Cerebellar cortex (tissue), 1 donor: ENCODE measurements at regions not wholly inside any gene's neighbourhood (a gene's known extent, or its start where the extent isn't known, plus 50 kb on each side); places are given as distances from the start of the nearest gene placed in this dataset.

Source experiments
- DNase-seq: peaks from one replicate; pipeline ENCODE4 v3.0.0-alpha.2; 2015; ENCODE audit warnings: low spot score

DNA sequence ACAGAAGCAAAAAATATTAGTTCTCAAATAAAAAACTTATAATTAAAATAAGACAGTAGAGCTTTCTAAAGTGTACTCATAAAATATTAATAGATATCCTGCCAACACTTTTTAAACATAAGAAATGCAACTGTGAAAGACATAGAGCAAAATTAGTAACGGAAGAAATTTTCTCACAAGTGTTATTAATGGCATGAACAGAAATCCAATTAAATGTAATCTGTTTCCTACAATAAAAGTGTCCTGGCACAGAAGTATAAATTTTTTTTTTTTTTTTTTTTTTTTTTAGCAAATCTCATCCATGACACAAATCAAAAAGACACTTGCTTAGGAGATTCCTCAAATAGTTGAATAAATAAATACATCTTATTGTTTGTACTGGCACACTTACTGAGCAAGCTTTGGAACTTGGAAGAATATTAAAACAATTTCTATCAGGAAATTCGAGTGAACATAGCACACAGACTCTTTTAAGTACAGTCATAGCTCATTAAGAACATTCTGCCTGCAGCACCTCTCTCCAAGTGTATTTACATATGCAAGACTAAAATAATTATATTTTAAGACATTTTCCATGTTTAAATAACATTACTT is 227.2 kb upstream of the ROBO2 start:
- DNase-seq: no peak

DNA sequence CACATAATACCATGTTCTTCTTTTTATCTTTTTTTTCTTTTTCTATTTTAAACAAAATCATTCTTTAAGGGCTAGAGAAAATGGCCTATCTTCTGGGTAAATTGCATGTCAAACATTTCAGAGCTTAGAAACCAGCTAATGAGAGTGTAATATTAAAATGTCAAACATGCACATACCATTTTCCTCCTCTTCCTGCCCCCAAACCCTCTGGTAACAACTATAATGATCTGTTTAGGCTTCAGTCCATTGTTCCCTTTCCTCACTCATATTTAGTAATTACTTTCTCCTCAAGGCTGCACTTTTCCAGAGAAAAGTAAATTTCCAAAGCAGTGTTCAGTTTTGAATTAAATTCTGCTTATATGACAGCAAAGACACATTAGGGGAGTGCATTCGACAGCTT is 224.3 kb upstream of the ROBO2 start:
- DNase-seq: no peak

DNA sequence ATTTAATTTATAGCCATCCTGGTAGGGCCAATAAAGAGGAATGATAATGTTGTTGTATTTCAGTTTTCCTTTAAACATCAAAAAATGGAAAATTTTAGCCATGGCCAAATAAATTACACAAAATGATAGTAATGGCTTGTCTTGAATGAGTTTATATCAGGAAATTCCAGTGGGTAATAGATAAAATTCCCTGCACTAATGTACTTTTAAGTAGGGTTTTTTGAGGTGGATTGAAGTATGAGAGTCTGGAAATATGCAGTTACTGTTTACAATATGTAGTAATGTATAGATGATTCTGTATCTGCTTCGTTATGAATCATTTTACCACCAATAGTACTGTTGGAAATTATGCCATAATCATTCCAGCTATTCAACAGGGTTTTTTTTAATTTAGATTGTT is 219.4 kb upstream of the ROBO2 start:
- DNase-seq: no peak

DNA sequence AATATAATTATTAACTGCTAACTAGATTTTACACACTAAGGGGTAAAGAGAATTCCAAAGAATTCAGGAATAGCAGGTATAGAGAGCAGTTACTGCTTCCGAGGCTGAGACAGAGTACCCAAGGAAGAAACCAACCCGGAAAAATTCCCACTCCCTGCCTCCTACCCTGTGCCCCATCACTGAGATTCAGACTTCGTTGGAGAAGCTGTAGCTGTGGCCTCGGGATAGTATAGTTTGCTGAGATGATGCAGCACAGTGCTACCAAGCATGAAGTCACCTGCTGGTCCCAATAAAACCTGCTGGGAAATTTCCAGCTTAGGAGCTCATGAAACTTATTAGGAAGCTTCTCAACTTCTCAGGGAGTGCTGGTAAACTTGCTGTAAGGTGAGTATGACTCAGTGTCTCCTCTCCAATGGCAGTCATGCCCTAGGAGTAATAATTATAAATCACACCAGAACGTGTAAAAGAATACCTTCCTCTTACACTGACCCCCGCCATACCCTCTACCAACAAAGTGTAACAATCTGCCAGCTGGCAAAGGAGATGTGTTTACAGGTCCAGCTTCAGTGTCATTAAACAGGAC is 215.2 kb upstream of the ROBO2 start:
- DNase-seq: no peak

DNA sequence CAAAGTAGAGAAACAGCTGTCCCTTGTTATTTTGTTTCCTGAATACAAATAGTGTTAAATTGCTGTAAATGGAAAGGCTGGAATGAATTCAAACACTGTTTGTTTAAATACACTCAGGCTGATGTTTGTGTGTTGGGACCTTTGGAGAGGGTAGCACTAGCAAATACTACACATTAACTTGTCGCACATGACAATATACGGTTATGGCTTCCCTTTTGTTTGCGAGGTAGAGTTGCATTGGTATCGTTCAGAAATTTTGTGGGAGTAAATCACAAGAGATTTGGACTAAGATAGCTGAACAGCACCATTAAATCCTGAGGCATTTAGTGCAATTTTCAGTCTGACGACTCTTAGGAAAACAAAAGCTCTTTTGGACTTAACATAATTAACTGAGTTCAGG is 213.0 kb upstream of the ROBO2 start:
- DNase-seq: no peak

DNA sequence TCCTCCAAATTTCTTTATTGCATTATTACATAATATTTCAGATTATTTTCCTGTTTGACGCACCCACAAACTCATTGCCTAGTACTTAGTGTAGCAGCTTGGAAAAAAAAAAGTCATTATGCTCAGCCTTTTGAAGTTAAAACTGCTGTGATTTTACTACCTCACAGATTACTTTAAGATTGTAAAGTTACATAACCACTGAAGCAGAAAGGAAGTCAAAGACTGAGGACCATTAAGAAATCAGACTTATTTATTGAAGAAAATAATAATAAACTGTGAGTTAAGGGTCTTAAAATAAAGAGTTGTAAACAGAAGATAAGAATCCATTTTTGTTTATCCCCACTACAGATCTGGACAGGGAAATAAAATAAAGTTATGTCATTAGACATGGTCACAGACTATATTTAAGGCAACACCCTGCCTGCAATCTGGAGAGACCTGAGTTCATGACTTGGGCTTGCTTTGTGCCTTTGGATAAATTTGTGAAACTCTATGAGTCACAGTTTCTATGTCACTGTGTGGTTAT is 212.1 kb upstream of the ROBO2 start:
- DNase-seq: no peak

DNA sequence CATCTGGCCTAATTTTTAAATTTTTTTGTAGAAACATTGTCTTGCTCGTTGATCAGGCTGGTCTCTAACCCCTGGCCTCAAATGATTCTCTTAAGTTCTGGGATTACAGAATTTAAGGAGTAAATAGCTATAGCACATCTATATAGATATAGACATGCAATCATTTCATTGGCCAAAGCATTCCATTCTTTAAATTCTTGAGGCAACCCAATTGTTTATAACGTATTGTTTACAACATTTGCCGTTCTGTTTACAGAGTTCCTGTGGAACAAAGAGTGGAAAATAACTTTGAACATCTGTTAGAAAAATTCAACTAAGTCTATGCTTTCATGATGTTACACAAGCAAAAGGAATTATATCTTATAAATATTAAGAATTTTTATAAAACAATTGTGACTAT is 205.2 kb upstream of the ROBO2 start:
- no peak for DNase-seq

DNA sequence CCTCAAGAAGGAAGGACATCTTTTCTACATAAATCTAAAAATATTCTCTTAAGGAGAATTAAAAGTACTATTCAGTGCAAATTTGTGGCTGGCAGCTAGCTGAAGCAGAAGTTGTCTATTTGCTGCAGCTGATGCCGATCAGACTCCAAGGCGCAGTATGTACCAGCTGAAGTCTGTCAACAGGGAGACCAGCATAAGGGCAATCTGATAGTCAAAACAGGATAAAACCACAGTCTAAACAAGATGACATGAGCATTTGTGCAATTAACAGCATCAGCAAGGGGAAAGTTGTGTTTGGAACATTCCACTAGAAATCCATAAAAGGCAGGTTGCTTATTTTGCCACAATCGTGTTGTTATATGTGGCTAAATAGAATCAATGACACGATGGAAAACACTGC is 198.2 kb upstream of the ROBO2 start:
- no peak for DNase-seq

DNA sequence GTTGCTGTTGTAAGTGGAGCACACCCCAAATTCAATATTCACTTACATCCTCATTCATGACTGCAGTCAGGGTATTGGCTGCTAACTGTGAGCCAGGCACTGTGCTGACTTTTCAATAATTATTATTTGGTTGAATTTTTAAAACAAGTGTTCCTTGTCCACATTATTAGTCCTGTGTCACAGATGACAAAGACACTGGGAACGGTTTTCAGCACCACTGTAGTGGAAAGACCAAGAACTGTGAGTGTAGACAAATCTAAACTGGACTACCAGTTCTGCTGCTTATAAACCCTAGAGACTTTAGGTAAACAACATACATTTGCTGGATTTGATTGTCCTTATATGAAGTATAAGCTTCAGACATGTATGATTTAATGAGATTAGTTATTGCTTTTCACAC is 197.7 kb upstream of the ROBO2 start:
- DNase-seq: no peak

DNA sequence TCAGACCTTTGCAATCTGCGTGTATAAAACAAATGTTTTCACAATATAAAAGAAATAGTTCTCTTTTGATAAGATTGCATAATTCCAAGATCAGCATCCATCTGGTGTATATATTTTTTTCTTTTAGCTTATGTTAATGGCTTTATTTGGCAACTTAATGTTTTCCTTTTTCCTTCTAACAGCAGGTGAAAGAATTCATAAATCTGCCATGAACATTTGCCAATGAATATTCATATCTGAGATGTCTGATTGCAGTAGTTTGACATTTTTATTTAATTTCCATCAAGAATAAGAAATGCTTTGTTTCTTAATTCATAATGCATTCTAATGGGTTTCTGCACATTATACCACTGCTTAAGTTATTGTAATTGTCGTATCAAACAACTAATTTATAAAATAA is 184.4 kb upstream of the ROBO2 start:
- DNase-seq: no peak

DNA sequence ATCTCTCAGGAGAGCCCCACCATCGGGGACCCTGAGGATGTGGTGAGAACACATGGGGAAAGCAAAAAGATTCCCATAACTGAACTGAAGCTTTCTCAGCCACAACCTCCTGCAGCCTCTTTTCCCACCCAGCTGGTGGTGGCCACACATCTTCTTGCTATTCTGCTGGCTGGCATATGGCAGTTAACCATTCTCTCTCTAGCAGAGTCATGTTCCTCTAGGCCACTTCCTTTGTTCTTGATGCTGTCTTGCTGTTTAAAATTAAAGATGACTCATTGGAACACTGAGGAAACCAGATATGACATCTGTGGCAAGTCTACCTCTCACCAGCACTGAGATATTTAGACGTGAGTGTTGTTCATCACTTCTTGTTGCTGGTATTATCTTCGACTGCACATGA is 180.3 kb upstream of the ROBO2 start:
- DNase-seq: no peak

DNA sequence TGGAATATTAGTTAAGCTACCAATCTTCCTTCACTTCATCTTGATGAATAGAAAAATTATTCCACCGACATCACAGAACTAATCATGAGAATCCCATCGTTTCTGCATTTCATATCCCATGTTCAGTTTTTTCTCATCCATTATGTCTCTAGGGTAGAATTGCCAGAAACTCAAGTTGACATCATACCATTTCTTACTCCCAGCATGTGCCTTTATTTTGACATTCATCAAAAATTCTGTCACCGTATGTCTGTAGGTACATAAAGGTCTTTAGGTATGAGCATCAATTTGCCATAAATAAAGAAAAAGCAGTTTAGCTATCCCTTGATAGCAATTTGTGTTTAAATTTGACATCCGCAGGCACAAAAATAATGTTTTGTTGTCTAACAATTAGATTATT is 175.5 kb upstream of the ROBO2 start:
- DNase-seq: no peak

DNA sequence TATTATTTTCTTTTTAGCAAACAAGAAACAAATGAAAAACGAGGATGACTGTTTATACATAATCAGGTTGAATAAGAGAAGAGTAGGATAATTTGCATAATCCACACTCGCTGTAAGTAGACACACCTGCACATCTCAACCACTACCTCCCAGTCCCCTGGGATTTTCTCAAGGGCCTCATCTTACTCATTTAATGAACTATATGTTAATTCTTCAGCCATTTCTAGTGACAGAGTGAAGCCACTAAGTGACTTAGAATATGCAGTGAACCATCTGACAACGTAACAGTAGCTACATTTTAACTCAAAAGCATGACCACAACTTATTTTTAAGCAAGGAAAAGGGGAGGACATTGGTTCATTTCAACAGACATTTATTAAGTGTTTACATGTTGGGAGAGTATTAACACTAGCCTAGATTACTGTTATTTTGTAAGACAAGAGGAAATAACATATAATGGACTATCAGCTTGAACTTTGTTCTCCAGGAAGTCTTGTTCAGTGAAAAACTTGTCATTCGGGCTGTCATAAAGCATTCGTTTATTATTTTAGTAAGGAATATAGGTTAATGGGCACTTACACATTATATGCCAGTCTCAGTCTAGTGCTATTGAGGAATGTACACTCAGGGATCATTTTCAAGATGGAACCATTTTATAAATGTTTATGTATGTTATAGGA is 173.0 kb upstream of the ROBO2 start:
- no peak for DNase-seq

DNA sequence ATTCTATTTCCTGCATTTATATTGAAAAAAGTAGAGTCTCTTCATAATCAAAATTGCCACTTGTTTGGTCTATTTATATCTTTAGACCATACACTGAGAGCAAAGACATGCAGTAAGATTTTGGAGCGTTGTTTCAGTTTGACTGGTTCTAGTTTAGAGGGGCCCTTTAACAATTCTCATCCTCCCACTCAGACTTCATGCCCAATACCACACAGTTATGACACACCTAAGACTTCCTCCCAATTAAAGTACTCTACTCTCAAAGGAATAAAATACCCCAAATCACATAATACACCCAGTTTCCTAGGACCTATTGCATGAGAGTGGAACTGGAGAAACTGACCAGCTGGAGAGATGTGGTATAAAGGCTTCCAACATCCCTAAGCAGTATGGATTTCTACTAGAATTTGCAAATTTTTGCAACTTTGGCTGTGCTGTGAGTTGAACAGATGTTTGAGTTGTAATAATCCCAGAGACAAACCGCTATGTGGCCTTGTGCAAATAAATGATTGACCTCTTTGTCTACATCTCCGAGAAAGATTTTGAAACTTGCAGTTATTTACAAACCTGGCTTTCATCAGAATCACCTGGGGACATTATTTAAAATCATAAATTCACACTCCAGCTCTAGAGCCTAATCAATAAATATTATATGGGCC is 170.0 kb upstream of the ROBO2 start:
- no peak for DNase-seq

DNA sequence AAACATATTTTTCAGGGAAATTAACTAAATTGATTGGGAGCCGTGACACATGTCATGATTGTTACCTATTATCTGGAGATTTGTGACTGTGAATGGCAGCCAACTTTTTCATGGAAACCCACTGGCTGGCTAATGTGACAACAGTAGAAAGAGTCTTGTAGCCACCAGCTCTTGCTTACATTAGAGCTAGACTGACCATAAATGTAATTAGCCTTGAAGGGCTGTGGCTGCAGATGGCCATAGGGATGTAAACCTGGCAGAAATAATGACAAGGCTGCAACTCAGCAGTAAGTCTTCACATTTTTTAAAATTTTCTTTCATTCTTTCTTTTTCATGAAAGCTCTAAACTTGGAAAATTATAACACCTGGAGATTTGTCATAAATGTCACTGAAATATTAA is 168.2 kb upstream of the ROBO2 start:
- no peak for DNase-seq

DNA sequence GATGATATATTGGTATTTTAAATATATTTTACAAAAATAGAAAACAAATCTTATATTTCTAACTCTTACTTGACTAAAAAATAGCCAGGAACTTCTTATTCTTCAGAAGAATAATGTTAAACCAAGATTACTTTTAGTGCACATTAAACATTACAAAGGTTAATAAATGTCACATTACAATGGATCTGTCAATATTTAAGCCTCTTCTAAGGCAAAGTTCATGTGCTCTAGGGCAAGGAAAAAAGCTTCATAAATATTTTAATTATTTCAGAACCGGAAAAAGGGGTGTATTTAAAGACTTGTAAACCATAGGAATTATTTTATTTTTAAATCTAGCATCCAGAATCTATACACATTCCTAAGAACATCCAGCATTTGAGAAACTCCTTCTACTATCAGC is 166.9 kb upstream of the ROBO2 start:
- DNase-seq: no peak

DNA sequence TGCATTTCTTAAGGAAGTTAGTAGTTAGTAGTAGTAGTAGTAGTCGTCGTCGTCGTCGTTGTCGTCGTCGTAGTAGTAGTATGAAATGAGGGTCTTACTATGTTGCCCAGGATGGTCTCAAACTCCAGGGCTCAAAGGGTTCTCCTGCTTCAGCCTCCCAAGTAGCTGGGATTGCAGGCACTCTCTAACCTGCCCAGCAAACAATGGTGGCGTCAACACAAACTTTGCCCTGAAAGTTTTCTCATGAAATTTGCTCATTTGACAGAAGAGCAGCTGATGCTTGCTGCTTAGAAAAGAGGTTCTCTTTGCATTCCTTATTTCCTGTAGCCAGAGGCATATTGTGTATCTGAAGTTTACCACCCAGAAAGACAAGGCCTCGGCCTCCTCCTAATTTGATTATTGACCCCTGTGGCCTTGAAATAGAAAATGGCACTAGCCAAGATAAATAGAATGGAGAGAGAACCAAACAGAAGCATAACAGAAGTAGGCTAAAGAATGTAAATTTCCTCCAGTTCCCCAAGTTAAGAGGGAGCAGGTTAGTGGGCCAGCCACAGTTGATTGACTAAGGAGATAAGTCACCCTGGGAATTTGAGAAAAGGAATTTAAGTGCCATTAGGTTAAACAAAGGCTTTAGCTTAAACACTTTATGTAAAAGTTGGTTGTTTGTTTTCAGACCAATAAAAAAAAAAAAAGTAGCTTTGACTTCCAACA is 166.2 kb upstream of the ROBO2 start:
- DNase-seq: no peak

DNA sequence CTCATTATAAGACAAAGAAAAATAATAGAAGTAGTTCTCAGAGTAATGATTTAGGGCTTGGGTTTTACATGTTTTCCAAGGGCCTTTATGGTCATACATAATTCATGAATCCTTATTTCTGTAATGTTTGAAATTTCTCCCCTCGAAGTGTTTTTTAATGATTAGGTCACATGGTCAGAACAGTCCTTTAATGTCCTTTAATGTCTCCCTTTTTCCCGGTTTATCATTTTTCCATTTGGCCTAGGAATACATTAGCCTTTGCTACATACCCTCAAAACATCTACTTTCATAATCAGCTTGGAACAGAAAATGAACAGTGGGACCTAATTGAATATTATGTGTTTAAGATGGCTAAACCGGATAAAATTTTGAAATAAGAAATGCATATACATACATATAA is 159.9 kb upstream of the ROBO2 start:
- DNase-seq: no peak

DNA sequence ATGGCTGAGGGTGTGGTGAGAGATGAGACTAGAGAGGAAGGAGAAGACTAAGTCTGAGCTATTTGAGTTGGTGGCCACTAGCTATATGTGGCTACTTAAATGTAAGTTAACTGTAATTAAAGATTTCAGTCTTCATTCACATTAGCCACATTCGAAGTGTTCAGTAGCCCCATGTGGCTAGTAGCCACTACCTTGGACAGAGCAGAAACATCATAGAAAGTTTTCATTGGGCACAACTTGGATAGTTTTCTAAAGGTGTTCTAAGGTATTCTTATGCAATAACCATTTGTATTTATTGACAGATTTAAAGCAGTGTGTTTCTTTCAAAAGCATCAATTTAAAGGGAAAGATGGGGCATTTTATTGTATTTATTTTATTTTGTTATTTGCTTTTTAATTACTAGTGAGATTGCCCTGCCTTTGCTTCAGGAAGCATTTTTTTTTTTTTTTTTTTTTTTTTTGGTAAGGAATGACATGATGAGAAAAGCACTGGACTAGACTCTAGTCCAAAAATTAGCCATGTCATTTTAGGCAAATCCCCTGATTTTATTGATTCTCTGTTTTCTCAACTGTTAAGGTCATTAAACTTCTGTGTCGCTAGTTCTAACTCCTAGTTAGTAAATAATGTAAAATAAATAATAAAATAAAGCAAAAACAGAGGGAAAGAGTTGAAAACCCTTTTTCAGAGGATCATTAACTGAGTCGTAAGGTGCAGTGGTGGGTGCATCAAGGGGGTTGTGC is 153.0 kb upstream of the ROBO2 start:
- DNase-seq: no peak

DNA sequence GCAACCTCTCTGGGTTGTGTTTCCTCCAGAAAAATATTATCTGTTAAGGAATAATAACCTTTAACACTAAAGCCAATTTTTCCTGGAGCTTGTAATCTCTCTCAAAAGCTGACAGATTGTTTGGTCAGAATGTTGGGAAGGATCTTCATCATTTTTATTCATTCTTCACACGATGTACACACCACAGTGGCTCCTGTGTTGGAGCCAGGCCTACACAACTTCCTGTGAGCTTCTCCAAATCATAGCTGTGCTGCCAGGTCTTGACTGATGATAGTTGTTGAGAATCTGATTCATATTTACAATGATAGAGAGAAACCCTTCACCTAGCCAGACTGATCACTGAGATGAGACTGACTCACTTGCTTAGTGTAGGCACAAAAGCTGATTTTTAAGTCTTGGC is 151.0 kb upstream of the ROBO2 start:
- peak; percentile 10 for DNase-seq

DNA sequence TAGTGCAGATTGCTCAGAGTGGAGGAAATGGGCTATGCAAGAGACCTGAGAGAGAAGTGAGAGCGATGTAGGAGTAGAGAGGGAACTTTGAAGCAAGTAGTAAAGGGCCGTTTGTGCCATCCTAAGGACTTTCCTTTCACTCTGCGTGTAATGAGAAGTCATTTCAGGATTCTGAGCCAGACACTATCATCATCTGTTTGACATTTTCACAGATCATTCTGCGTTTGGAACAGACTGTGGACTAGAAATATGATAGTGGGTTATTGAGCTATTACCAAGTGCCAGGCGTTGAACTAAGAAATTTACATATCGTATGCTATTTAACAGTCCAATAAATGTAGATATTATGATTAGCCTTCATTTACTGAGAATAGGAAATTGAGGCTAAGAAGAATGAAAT is 150.0 kb upstream of the ROBO2 start:
- DNase-seq: no peak

DNA sequence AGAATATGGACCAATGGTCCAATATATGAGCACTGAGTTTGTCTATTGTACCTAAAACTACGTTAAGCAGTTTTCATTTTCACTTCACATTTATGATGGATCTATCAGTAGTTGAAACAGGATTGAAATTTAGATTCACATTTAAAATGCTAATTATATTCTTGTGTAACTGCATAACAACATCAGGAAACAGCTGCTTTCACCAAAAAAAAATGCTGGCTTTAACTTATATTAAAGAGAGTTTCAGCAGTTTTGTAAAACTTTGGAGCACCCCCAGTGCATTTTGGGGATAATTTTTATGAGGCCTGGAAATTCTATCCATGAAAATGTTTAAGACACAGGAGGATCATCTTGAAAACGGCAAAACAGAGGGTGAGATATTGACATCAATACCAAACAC is 142.8 kb upstream of the ROBO2 start:
- no peak for DNase-seq
